Astrocyte (in vitro differentiated cells and primary cell): ENCODE measurements at regions not wholly inside any gene's neighbourhood (a gene's known extent, or its start where the extent isn't known, plus 50 kb on each side); places are given as distances from the start of the nearest gene placed in this dataset.

Experiments
- CTCF ChIP-seq: IDR thresholded peaks from 2 replicates; pipeline ENCODE4 v1.5.1; 2011; ENCODE audit warnings: low read depth, mild to moderate bottlenecking, inconsistent platforms, low read length, moderate library complexity; ENCODE audit not compliant: insufficient read depth
- EZH2 ChIP-seq: IDR thresholded peaks from 2 replicates; pipeline ENCODE4 v1.6.1; 2012; ENCODE audit warnings: mild to moderate bottlenecking, low read length, inconsistent platforms; ENCODE audit not compliant: insufficient read depth

- no peak for TF ChIP-seq CTCF
- TF ChIP-seq EZH2, result no peak
These were observed 404.9 kb downstream of the CPS1 start for GRCh38 chr2:210961249-210961648.
